GM23248 (cell line): ENCODE measurements at regions not wholly inside any gene's neighbourhood (a gene's known extent, or its start where the extent isn't known, plus 50 kb on each side); places are given as distances from the start of the nearest gene placed in this dataset.

ENCODE experiments used
- EZH2 ChIP-seq: fragments of 200-600 bp; sonication (generic); IDR thresholded peaks from 2 replicates; pipeline ENCODE4 v1.6.1; 2018; ENCODE audit warnings: antibody characterized with exemption, mild to moderate bottlenecking; ENCODE audit not compliant: insufficient read depth, poor library complexity, severe bottlenecking
- EZH2phosphoT487 ChIP-seq: fragments of 200-600 bp; sonication (generic); IDR thresholded peaks from 2 replicates; pipeline ENCODE4 v1.6.1; 2018; ENCODE audit warnings: antibody characterized with exemption, moderate library complexity, mild to moderate bottlenecking, low read depth; ENCODE audit not compliant: insufficient read depth

GRCh38 chrX:7603387-7603786, 239.6 kb upstream of the VCX start:
- TF ChIP-seq EZH2 (no peak), EZH2phosphoT487 (no peak)
